Lower lobe of right lung (tissue), 2 donors: ENCODE measurements at regions not wholly inside any gene's neighbourhood (a gene's known extent, or its start where the extent isn't known, plus 50 kb on each side); places are given as distances from the start of the nearest gene placed in this dataset.
"Not testable (repeated sequence)": the region's sequence is repeated elsewhere in the genome, so short reads cannot be mapped to it uniquely, and the experiment has no call there.

Source experiments
- ATAC-seq, 2 donors: fragments of 200-7000 bp; cut with Tn5 transposase; one replicate each; pipeline ENCODE4 v1.9.1; 2020 to 2022; ENCODE audit warnings: mild to moderate bottlenecking in 2 of 2, moderate library complexity in 2 of 2
- DNase-seq: peaks from one replicate; pipeline ENCODE4 v3.0.0-alpha.2; 2020
- H3K27ac ChIP-seq: fragments of 200-600 bp; one replicate; pipeline ENCODE4 v1.8.0; 2022
- H3K27me3 ChIP-seq: fragments of 200-600 bp; one replicate; pipeline ENCODE4 v1.8.0; 2022; ENCODE audit warnings: low read depth
- H3K36me3 ChIP-seq: fragments of 200-600 bp; one replicate; pipeline ENCODE4 v1.8.0; 2022; ENCODE audit warnings: mild to moderate bottlenecking
- H3K4me1 ChIP-seq: fragments of 200-600 bp; one replicate; pipeline ENCODE4 v1.8.0; 2022
- H3K4me3 ChIP-seq: fragments of 200-600 bp; one replicate; pipeline ENCODE4 v1.8.0; 2022; ENCODE audit warnings: mild to moderate bottlenecking
- H3K9me3 ChIP-seq: fragments of 200-600 bp; one replicate; pipeline ENCODE4 v1.8.0; 2022
- intact Hi-C: fragments of 100-400 bp; cut with DNase I; formaldehyde crosslinking; loops from one replicate; pipeline ENCODE4 v1.11.0; 2022
- TF ChIP-seq, protein P1 (sequence below): fragments of 200-600 bp; IDR thresholded peaks from one replicate; pipeline ENCODE4 v1.8.0; 2022; ENCODE audit warnings: antibody characterized with exemption, mild to moderate bottlenecking
- donor health status: DM: no; HTN: yes; CAD: no; lungs with severe emphysema.

DNA sequence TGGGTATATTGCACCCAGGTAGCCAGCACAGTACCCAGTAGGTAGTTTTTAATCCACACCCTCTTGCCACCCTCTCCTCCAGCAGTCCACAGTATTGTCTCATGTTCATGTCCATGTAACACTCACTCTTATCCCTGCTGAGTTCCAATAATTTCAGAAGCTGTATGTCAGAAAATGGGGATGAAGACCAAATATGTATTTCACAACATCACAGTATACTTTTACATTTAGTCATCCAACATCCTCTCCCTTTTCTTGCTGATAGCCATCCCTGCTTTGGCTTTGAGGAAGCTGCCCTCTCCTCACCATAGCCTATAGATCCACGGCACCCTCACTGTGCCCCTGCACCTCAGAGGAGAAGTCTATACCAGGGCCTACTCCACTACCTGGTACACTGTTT lies 126.0 kb upstream of the LDB2 start:
- no peaks in the 10 kb centered on the region for H3K4me1 ChIP-seq
- intact Hi-C loops, result no loop called here
- ATAC-seq (no peak), DNase-seq (no peak)
- no peak overlapping the region for H3K4me3 ChIP-seq
- no peaks in the 10 kb centered on the region for H3K36me3 ChIP-seq
- H3K27ac ChIP-seq, result no peak overlapping the region
- H3K9me3 ChIP-seq, result no peaks in the 10 kb centered on the region
- TF ChIP-seq, protein P1, sequence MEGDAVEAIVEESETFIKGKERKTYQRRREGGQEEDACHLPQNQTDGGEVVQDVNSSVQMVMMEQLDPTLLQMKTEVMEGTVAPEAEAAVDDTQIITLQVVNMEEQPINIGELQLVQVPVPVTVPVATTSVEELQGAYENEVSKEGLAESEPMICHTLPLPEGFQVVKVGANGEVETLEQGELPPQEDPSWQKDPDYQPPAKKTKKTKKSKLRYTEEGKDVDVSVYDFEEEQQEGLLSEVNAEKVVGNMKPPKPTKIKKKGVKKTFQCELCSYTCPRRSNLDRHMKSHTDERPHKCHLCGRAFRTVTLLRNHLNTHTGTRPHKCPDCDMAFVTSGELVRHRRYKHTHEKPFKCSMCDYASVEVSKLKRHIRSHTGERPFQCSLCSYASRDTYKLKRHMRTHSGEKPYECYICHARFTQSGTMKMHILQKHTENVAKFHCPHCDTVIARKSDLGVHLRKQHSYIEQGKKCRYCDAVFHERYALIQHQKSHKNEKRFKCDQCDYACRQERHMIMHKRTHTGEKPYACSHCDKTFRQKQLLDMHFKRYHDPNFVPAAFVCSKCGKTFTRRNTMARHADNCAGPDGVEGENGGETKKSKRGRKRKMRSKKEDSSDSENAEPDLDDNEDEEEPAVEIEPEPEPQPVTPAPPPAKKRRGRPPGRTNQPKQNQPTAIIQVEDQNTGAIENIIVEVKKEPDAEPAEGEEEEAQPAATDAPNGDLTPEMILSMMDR, result no peak
- no peaks in the 10 kb centered on the region for H3K27me3 ChIP-seq

DNA sequence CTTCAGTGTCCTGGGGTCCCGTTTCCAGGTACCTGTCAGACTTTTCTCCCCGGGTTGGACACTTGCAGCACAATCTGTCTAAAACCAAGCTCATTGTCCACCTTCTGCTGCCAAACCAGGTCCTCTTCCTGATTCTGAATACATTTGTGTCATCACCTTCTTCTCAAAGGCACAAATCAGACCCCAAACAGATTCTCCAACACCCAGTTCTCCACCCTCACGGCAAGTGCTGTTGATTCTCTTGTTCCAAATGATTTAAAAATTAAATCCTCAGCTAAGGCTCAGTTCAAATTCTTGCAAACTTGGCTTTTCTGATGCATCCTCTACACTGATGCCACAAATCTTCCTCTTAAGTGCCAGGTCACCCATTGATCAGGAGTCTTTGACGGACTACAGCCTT lies 122.5 kb upstream of the LDB2 start:
- ATAC-seq (no peak), DNase-seq (no peak)
- TF ChIP-seq, protein P1, result no peak
- Histone ChIP-seq H3K27ac (no peak overlapping the region), H3K27me3 (no peaks in the 10 kb centered on the region), H3K36me3 (no peaks in the 10 kb centered on the region), H3K4me1 (no peaks in the 10 kb centered on the region), H3K4me3 (no peak overlapping the region), H3K9me3 (no peaks in the 10 kb centered on the region)
- intact Hi-C loops, result no loop called here

DNA sequence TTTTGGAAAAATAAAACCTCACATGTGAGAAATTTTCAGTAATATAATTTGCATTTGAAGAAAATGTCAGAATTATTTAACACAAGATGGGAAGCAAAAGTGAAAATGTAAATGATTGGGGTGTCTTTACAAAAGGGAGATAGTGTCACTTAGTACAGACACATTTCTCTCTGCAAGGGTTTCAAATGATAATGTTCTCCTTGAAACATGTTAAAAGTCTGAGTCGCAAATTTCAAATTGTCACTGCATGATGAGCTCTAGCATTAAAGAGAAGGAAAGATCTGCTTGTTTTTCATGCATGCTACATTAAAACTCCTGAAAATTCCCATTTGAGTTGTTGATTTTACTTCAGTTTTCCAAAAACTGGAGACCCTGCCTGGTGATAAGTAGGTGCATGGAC lies 122.0 kb upstream of the LDB2 start:
- H3K9me3 ChIP-seq, result no peaks in the 10 kb centered on the region
- H3K27me3 ChIP-seq, result no peaks in the 10 kb centered on the region
- no peak for ATAC-seq
- H3K27ac ChIP-seq, result no peak overlapping the region
- intact Hi-C loops, result no loop called here
- TF ChIP-seq, protein P1, result no peak
- H3K4me3 ChIP-seq, result no peak overlapping the region
- no peaks in the 10 kb centered on the region for H3K4me1 ChIP-seq
- no peaks in the 10 kb centered on the region for H3K36me3 ChIP-seq
- no peak for DNase-seq

DNA sequence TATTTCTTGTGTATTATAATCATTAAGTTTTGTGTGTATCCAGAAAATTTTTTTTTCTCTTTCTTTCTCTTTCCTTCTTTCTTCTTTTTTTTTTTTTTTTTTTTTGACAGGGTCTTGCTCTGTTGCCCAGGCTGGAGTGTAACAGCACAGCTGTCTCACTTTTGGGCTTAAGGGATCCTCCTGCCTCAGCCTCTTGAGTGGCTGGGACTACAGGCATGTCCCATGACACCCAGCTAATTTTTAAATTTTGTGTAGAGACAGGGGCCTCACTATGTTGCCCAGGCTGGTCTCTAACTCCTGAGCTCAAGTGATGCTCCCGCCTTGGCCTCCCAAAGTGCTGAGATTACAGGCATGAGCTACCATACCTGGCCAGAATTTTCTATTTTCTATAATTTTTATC lies 120.2 kb upstream of the LDB2 start:
- H3K27ac ChIP-seq, H3K4me3 ChIP-seq, H3K36me3 ChIP-seq, DNase-seq, ATAC-seq, H3K4me1 ChIP-seq, intact Hi-C loops, H3K9me3 ChIP-seq, H3K27me3 ChIP-seq: not testable (repeated sequence)

DNA sequence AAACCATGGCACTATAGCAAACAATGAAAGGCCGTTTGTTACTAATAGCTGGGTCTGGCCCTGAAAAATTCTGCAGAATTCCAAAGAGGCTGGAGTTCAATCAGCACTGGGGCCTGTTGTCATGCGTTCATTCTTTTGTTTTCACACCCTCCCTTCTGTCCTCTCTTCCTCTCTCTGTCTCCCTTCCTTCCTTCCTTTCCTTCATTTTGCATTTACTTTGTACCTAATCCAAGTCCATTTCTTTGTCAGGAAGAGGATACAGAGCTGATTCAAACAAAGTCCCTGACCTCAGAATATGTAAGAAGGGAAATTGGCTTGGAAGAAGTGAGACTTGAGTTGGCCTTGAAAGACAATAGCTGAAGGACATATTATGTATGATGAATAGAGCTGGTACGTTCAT lies 119.6 kb upstream of the LDB2 start:
- Histone ChIP-seq H3K27me3 (no peaks in the 10 kb centered on the region), H3K4me3 (no peak overlapping the region), H3K36me3 (no peaks in the 10 kb centered on the region), H3K9me3 (no peaks in the 10 kb centered on the region), H3K27ac (no peak overlapping the region), H3K4me1 (no peaks in the 10 kb centered on the region)
- intact Hi-C loops, result no loop called here
- DNase-seq (no peak), ATAC-seq (no peak)
- TF ChIP-seq, protein P1, result no peak

DNA sequence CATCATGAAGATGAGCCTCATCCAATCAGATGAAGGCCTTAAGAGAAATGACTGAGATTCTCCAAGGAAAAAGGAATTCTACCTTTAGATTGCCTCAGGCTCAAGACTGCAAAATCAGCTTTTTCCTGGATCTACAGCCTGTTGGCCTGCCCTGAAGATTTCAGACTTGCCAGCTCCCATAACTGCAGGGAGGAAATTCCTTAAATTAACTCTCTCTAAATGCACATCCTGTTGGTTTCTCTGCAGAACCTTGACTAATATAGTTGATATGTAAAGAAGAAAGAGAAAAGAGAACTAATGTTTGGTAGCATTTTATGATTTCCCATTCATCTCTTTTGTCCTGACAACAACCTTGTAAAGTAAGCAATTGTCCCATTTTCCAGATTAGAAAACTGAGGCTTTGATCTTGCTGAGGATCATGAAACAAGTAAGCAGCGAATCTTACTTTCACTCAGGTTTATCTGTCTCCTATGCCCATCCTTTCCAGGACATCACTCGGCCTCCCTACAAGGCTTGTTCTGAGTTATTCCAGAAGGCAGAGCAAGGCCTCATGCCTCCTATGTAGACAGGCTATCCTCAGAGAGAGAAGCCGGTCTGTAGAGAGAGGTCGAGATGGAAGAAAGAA lies 115.0 kb upstream of the LDB2 start:
- Histone ChIP-seq H3K9me3 (no peaks in the 10 kb centered on the region), H3K27ac (no peak overlapping the region), H3K36me3 (no peaks in the 10 kb centered on the region), H3K27me3 (no peaks in the 10 kb centered on the region), H3K4me3 (no peak overlapping the region), H3K4me1 (no peaks in the 10 kb centered on the region)
- DNase-seq (no peak), ATAC-seq (no peak)
- intact Hi-C loops, result no loop called here
- TF ChIP-seq, protein P1, result no peak
